K562 (cell line): ENCODE measurements at regions not wholly inside any gene's neighbourhood (a gene's known extent, or its start where the extent isn't known, plus 50 kb on each side); places are given as distances from the start of the nearest gene placed in this dataset.

Source experiments
- CREB1 ChIP-seq, 2 experiments: sonication (generic) in 1 of 2; formaldehyde crosslinking in 1 of 2; IDR thresholded peaks; 2 replicates each; pipeline versions ENCODE4 v1.6.1 to v1.8.0; 2012 to 2022; ENCODE audit warnings: inconsistent platforms in 1 of 2, mild to moderate bottlenecking in 1 of 2, missing genetic modification reagents in 1 of 2, moderate library complexity in 1 of 2
- SRF ChIP-seq, 2 experiments: fragments of 250-450, 450-650 bp in 1 of 2; sonication (Bioruptor Pico) in 1 of 2; sonication (generic) in 1 of 2; formaldehyde crosslinking; IDR thresholded peaks; 2 replicates each; pipeline versions ENCODE4 v1.5.0 to v1.5.1; 2020 to 2022; ENCODE audit warnings: mild to moderate bottlenecking in 1 of 2, missing genetic modification reagents in 1 of 2
- TF ChIP-seq, protein P1 (sequence below), 2 experiments: fragments of 450-650 bp in 1 of 2; sonication (generic) in 1 of 2; formaldehyde crosslinking in 1 of 2; IDR thresholded peaks; 2 replicates each; pipeline versions ENCODE4 v1.7.1 to v1.9.0; 2016 to 2022; ENCODE audit warnings: inconsistent platforms in 1 of 2, mild to moderate bottlenecking in 1 of 2, missing genetic modification reagents in 1 of 2

DNA sequence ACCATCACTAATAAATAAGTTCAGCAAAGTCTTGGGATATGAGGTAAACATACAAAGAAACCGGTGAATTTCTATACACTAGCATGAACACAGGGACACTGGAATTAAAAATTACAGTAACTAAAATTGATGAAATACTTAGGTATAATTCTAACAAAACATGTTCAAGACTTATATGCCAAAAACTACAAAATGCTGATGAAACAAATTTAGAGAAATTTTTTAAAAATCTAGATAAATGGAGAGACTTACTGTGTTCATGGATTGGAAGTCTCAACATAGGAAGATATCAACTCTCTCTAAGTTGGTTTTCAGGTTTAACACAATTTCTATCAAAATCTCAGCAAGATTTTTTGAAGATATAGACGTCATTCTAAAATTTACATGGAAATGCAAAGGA is 128.8 kb upstream of the RET start:
- TF ChIP-seq, protein P1, sequence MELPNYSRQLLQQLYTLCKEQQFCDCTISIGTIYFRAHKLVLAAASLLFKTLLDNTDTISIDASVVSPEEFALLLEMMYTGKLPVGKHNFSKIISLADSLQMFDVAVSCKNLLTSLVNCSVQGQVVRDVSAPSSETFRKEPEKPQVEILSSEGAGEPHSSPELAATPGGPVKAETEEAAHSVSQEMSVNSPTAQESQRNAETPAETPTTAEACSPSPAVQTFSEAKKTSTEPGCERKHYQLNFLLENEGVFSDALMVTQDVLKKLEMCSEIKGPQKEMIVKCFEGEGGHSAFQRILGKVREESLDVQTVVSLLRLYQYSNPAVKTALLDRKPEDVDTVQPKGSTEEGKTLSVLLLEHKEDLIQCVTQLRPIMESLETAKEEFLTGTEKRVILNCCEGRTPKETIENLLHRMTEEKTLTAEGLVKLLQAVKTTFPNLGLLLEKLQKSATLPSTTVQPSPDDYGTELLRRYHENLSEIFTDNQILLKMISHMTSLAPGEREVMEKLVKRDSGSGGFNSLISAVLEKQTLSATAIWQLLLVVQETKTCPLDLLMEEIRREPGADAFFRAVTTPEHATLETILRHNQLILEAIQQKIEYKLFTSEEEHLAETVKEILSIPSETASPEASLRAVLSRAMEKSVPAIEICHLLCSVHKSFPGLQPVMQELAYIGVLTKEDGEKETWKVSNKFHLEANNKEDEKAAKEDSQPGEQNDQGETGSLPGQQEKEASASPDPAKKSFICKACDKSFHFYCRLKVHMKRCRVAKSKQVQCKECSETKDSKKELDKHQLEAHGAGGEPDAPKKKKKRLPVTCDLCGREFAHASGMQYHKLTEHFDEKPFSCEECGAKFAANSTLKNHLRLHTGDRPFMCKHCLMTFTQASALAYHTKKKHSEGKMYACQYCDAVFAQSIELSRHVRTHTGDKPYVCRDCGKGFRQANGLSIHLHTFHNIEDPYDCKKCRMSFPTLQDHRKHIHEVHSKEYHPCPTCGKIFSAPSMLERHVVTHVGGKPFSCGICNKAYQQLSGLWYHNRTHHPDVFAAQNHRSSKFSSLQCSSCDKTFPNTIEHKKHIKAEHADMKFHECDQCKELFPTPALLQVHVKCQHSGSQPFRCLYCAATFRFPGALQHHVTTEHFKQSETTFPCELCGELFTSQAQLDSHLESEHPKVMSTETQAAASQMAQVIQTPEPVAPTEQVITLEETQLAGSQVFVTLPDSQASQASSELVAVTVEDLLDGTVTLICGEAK (IDR thresholded peaks at IDR 0.05): no peak
- TF ChIP-seq, protein P1 (CRISPR knock-in tag; IDR thresholded peaks at IDR 0.05): no peak
- TF ChIP-seq SRF (CRISPR knock-in tag; IDR thresholded peaks at IDR 0.05) (no peak), CREB1 (IDR thresholded peaks at IDR 0.05) (no peak), CREB1 (CRISPR knock-in tag; IDR thresholded peaks at IDR 0.05) (no peak)
